COLO829 (cell line): ENCODE measurements at regions not wholly inside any gene's neighbourhood (a gene's known extent, or its start where the extent isn't known, plus 50 kb on each side); places are given as distances from the start of the nearest gene placed in this dataset.
A peak's percentile ranks its signal among the peaks of the same experiment; 100 is the strongest.

Source experiments
- DNase-seq: peaks from one replicate; pipeline ENCODE4 v3.0.0; 2012; ENCODE audit warnings: low spot score

DNA sequence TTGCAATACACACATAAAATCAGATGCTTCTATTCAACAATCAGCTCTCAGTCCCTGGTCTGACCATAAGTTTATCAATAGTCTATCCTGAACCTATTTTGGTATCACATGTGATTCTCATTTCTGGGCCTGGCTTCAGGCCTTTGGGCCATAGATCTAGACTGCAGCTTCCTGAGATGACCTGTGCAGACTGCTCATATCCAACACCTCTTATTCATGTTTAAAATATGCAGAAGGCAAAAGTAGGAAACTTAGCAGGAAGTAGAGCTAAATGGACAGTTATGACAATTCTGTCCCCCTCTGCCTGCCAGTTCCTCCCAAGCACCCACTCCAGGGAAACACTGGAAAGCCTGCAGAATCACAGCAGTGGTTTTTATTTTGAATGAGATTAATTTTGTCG, 53.3 kb downstream of the C7orf25 start:
- DNase-seq: no peak

DNA sequence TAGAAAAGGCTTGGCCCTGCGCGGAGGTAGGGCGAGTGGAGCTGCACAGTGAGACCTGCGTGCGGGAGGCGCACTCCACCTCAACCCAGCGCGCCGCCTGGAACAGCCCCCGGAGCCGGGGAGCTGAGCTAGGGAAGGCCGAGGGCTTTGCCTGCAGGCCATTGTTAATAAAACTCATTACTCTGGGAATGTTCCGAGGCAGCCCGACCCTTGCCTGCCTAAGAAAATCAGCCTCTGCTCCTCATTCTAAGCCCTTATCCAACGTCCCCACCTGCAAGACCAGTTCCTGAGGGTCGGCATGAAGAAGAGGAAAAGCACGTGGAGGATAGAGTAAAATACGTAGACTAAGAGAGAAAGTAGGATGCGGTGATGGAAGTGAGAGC, 55.3 kb downstream of the C7orf25 start:
- no peak for DNase-seq

DNA sequence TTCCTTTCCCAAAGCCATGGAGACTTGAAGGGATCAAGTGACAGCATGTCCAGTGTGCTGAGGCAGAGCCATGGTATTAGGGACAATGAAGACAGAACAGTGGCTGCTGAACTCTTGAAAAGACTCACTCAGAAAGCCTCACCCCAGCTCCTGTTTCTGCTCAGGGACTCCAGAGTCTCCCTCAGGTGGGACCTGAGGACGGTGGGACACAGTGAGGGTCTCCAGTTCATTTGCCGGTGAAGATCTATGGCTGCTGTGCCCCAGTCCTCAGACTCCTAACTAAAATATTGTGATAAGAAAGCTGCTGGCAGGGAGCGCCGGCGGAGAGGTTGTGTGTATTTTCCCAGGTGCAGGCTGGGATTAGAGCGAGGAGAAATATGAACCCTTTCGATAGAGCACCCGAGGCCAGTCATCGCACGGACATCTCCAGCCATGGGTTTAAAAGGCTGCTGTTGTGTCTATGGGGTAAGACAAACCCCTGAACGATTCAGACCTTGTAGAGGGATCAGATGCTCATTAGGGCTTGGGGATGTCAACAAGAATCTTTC, 57.2 kb downstream of the C7orf25 start:
- no peak for DNase-seq

DNA sequence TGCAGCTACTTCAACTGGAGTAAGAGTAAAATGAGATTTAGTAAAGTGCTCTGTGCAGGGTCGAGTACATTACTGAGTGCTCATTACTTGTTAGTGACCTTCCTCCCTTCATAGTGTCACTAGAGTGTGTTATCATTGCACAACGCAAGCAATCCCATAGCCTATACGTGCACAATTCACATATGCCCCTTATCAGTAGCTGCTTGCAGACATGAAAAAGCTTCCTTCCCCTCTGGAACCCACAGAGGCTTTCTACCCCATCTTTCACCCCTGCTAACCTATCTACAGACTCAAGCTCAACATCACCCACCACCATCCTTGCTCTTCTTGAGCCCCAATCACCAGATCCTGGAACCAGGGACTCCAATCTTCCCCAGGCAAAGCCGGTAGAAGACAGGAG, 59.3 kb downstream of the C7orf25 start:
- DNase-seq: no peak

DNA sequence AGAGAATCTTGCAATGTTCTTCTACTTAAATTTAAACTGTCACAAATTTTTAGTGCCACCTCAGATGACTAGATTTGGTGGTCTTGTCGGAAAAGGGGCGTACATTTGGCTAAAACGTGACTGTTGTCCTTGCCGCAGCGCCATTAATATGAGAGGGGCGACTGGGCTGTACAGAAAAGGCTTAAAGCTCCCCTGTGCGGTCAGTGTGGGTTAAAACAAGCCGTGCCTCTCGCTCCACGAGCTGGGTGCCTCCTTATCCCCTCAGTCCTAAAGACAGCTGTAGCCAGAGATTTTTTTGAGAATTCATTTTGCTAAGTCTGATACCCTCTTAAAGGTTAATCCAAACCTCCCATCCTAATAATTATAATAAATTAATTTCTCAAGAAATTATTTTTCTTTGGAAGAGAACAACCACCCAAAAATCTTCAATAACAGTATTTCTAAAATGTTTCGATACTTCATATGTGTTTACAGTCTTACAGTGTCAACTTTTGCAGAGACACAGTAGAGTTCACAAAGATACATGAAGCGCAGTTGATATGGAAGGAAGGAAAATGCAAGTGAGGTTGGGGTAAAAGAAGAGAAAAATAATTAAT, 68.6 kb downstream of the C7orf25 start:
- DNase-seq: peak; percentile 61

DNA sequence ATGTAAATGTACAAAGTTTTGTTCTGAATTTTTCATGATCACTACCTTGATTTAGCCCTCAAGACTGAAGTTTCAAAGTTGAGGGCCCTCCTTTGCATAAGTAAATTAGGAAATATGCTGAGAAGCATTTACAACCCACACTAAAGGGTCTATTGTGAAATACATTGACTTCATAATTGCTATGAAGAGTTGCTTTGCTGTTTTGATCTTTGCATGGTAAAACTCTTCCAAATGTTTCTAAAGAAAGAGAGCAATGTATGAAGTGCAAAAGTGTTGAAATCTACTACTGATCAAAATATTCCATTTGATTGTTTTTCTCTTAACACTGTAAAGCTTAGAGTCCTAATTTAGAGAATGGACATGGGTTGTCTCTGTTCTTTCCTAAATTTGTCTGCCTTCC, 77.2 kb downstream of the C7orf25 start:
- no peak for DNase-seq

DNA sequence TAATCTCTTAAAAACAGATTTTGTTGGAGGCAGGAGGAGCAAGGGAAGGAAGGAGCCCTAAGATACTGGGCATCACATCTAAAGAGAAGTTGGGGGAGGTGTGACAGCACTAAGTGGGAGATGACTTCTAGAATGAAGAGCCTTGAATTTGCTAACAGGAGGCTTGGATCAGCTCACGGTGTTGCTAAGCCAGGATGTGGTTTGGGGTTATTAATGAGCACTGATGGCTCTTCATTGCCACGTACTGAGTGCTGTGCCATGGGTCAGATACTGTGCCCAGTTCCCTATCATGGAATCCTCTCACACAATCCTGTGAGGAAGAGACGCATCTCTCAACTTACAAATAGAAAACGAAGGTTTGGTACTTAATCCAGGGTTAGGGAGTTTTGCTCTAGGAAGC, 78.5 kb downstream of the C7orf25 start:
- DNase-seq: no peak

DNA sequence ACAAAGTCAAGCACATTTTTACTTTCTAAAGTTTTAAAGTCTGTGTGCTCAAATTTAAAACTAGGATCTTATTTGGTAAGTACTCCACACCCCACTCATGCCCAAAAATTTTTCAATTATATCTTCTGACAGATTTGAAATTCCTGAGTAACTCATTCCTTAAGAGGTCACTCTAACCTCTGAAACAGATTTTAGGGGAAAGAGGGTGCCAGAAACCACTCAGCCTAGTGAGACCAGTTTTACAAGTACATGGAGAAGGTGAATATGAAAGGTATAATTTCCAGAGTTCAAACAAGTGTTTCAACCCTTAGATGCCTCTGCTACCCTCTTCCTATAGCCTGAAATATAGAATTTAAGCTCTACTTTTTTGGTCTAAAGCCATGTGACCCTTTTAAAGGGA, 79.2 kb downstream of the C7orf25 start:
- no peak for DNase-seq

DNA sequence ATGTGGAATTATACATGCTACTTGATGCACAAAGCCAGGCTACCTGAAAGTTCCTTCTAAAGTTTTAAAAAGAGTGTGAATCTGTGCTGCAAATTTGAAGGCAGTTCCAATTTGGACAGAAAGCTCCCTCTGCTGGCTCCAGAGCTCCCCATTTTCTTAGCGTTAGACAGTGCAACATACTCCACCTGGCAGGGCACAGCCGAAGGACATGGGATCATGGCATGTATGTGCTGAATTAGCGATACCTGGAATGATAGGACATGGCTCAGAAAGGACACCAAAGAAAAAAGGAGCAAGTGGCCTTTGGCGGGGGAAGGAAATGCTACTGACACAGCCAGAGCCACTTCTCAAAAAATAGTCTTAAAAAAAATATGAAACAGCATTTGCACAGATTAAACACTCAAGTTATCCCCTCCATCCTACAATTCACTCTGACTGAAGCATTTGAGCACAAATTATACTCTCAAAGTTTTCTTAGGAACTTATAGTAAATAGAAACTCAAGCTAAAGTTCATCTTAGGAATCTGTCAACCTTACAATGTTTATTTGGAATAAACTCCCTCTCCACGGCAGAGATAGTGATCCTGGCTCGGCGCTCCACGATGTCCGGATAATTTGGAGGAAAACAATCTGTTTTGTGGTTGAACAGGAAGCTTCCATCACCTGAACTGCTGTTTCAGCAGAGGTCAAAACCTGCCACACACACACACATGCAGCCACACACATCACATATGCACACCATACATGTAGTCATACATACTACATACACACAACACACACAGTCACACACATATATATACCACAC, 80.0 kb downstream of the C7orf25 start:
- DNase-seq: peak; percentile 50

DNA sequence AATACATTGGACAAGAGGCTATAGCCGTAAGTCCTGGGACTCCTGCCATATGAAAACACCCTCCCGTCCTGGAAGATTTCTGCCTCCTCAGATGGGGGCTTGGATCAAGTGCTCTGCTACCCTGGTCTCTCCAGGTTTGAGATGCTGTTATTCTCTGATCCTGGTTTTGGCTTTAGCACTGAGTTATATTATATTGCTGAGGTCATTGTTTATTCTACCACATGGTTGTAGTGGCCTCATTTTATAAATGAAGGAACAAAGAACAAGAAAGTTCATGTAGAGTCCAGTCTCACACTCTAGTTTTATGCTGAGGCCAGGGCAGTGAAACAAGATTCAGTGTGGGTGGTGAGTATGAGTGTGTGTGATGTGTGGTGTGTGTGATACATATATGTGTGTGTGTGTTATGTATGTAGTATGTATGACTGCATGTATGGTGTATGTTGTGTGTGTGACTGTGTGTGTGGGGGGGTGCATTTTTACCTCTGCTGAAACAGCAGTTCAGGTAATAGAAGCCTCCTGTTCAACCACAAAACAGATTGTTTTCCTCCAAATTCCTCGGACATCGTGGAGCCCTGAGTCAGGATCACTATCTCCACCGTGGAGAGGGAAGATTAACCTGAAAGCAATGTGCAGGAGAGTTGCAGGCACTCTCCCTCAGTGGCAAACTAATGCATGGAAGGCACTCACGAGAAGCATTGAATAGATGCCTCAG, 80.7 kb downstream of the C7orf25 start:
- DNase-seq: peak; percentile 19

DNA sequence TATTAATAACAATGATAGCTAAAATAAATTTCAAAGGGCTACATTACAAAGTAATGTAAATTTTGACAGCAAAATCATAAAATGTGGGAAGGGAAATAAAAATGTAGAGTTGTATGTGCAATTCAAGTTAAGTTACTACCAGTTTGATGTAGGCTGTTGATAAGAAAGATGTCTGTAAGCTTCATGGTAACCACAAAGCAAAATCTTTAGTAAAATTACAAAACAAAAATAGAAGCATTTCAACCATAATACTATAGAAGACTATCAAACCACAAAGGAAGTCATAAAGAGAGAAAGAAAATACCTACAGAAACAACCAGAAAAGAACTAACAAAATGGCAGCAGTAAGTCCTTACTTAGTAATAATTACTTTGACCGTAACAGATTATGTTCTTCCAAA, 99.1 kb downstream of the C7orf25 start:
- no peak for DNase-seq

DNA sequence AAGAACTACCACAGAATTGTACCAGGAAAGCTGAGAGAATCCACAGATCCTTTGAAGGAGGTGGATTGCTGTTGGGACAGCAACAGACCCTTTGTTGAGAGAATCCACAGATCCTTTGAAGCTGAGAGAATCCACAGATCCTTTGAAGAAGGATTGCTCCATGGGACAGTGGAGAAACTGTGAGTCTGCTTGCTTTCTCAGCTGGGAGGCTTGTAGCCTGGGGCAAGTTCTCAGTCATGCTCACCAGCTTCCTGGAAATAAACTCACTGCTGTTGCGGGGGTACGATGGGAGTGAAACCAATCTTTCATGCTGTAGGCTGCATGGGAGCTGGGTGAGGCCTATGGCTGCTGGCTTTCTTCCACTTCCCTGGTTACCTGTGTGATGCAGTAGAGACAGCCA, 106.3 kb downstream of the C7orf25 start:
- DNase-seq: no peak

DNA sequence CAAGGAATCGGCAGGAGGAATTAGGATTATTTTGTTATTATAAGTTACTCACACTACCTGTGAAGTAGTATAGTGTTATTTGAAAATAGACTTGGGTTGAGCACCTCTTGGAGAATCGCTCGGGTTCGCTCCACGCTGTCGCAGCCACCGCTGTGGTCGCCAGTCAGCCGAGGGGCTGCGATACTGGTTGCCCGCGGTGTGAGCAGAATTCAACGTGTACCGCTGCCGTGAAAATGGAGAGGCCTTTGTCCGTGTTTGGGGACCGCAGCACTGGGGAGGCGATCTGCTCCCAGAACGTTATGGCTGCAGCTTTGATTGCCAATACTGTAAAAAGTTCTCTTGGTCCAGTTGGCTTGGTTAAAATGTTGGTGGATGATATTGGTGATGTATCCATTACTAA, 117.2 kb downstream of the C7orf25 start:
- no peak for DNase-seq

DNA sequence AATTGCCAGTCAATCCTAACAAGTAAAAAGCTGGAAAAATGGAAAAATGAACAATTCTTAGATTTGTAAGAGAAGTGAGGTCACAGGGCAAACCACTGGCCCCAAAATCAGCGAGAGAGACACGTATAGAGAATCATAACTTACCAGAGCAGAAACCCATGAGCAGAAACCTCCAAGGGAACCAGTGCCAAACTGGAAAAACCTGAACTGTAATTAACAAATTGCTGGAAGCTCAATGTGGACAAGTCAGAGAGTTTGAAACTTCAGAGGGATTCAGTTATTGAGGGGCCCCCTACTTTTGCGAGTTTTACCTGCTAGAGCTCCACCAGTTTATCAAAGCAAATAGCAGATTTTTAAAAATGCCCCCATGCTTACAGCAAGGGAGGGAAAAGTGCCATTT, 119.0 kb downstream of the C7orf25 start:
- DNase-seq: no peak

DNA sequence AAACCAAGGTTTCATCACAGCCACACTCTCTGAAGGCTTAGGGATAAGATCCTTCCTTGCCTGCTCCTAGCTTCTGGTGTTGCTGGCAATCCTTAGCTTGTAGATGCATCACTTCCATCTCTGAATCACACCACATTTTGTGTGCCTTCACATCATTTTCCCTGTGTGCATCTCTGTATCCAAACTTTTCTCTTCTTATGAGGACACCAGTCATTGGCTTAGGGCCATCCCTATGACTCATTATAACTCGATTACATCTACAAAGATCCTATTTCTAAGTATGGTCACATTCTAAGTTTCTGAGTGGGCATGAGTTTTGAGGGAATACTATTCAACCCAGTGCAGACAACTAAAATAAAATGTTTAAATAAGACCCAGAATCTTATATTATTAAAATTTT, 121.7 kb downstream of the C7orf25 start:
- DNase-seq: no peak

DNA sequence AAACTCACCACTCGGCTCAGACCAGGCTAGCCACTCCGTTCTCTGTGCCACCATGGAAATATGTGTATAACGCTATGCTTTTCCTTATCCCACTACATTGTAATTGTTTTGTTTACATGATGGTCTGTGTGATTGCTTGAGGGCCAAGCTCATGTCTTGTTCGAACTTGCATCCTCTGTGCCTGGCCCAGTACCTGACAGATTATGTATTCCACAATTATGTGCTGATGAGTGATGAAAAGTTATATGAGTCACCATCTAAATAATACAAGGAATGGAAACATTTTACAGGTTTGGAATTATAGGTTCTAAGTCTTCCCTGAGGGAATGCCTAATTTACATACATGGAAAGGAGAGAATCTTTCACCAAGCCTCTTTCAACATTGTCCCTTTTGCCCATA, 137.4 kb downstream of the C7orf25 start:
- DNase-seq: no peak

DNA sequence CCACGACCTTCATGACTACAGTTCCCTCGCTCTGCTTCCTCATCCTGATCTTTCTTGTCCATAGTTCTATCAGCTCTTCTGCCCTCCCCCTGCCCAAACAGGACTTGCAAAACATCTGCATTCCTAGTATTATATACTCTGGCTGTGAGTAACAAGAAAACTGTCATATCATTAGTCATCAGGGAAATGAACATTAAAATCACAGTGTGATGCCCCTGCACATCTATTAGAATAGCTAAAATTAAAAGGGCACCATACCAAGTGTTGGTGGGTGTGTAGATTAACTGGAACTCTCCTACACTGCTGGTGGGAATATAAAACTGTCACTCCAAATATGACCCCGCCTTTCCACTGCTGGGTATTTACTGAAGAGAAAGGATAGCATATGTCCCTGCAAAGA, 141.8 kb downstream of the C7orf25 start:
- no peak for DNase-seq

DNA sequence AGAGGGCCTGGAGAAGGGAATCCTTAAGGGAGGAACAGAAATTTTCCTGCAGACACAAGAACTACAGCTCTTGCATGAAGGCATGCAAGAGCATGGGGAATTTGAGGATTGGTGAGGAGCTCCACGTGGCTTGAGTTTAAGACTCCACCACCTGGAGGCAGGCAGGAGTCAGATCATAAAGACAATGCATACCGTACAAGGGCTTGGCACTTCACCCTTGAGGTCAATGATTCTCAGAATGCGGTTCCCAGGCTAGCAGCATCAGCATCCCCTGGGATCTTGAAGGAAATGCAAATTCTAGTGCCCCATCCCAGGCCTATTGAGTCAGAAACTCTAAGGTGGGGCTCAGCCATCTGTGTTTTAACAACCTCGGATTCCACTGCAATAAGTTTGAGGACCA, 143.8 kb downstream of the C7orf25 start:
- DNase-seq: no peak

DNA sequence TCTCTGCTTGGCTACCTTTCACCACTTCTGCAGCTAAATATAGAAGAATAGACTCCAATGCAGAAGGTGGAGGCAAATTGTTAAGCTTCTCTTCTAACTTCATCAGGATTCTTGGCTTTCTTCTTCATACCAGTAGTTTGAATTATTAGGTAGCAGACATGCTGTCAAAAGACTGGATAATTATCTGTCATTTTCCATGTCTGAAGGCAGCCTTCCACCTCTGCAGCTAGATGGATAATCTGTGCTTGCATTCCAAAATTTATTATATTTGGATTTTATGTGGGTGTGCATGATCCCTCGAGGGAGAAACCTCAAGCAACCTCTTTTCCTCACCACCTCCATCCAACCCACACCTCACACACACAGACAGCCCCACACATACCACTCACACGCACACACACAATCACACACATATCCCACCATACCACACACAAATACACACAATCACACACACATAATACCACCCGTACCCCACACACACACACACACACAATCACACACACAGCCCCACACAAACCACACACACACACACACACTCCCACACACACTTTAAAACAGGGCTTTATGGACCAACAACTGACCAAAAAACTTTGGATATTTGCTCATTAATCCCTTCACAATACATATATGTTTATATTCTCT, 145.0 kb downstream of the C7orf25 start:
- no peak for DNase-seq

DNA sequence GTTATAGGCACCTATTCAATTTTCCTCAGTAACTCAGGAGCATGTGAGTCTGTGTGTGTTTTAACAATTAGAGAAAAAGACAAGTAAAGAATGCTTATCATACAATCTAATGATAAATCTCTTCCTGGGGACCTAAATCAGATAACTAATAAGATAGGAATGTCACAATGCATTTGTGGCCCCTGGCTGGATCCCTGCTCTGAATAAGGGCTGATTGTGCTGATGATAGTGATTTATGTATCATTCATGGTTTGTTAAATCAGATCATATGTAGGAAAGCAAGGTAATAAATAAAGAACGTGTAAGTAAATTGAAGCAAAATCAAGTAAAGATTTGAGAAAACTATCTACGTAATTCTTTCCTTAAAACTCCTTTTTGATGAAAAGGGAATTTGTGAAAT, 145.9 kb downstream of the C7orf25 start:
- no peak for DNase-seq

DNA sequence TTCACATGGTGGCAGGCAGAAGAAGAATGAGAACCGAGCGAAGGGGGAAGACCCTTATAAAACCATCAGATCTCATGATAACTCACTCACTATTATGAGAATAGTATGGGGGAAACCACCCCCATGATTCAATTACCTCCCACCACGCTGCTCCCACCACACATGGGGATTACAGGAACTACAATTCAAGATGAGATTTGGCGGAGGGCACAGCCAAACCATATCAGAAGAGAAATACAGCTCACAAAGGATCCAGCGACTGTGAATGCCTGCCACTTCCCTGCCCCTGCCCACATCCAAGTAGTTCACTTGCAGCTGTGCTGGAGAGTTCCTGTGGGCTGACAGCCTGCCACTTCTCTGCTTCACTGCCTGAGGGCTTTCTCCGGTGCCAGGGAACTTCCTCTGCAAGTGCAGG, 148.7 kb downstream of the C7orf25 start:
- no peak for DNase-seq

DNA sequence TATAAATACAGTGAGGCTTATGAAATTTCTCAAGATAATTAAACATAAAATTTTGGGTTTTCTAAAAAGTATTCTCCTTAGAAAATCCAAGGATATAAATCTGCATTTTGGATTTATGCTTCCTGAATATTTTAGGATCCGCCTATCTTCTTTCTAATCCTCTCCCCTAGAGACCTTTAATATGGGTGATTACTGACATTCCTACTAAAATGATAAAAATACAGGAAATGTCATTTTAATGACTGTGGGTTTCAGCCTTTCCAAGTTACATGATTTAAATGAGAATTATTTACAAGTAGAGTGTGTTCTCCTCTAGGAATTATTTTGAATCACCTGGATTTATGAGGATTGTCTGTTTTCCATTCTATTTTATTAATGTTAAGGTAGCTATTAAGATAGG, 150.4 kb downstream of the C7orf25 start:
- DNase-seq: no peak

DNA sequence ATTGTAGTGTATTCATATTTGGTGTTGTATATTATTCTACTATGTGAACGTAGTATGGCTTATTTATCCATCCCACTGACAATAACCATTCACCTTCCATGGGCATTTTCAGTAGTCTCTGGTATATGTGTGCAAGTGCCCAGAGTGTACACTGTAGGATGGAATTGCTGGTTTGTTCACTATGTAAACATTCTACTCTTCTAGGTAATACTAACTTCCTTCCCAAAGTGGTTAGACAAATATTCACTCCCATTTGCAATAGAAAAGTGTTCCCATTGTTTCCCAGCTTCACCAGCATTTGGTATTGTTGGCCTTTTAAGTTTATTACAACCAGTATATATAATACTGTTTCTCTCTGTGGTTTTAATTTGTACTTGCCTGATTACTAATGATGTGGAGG, 153.7 kb downstream of the C7orf25 start:
- DNase-seq: no peak
